Keratinocyte (primary cell): ENCODE measurements at regions not wholly inside any gene's neighbourhood (a gene's known extent, or its start where the extent isn't known, plus 50 kb on each side); places are given as distances from the start of the nearest gene placed in this dataset.

Source experiments
- CTCF ChIP-seq, 3 experiments: IDR thresholded peaks in 1 of 3; conservative IDR thresholded peaks in 1 of 3; optimal IDR thresholded peaks in 1 of 3; 2 replicates in 2 of 3; 3 replicates in 1 of 3; pipeline versions ENCODE3 to v1.5.1; 2011; ENCODE audit warnings: low read length in 3 of 3, mild to moderate bottlenecking in 3 of 3, moderate library complexity in 2 of 3, control low read depth in 1 of 3, inconsistent platforms in 1 of 3; ENCODE audit not compliant: insufficient read depth in 2 of 3; ENCODE audit errors: extremely low read depth in 1 of 3
- EZH2 ChIP-seq: IDR thresholded peaks from one replicate; pipeline ENCODE4 v1.6.1; 2012; ENCODE audit warnings: inconsistent platforms, mild to moderate bottlenecking, low read length, moderate library complexity

- TF ChIP-seq CTCF (optimal IDR thresholded peaks at IDR 0.05 in 1 of 3, IDR thresholded peaks at IDR 0.05 in 1 of 3, conservative IDR thresholded peaks at IDR 0.05 in 1 of 3; ENCODE audit: extremely low read depth in 1 of 3, insufficient read depth in 2 of 3, low read length in 3 of 3) (no peak), EZH2 (no peak)
Measured at GRCh38 chr2:2587354-2587753, 256.3 kb upstream of the MYT1L start.
